NCI-H748 (cell line): ENCODE measurements at regions not wholly inside any gene's neighbourhood (a gene's known extent, or its start where the extent isn't known, plus 50 kb on each side); places are given as distances from the start of the nearest gene placed in this dataset.

Experiments
- DNase-seq: peaks from one replicate; lab custom pipeline; 2025; ENCODE audit not compliant: unreplicated experiment; lab: John Stamatoyannopoulos, UW

- DNase-seq, result no peak
Measured at GRCh38 chr2:60066096-60066839, 487.2 kb downstream of the BCL11A start.

GRCh38 chr2:60064687-60065389 lies 488.6 kb downstream of the BCL11A start:
- no peak for DNase-seq

GRCh38 chr2:60058781-60059180 lies 494.7 kb downstream of the BCL11A start:
- DNase-seq, result no peak

- DNase-seq, result no peak
Measured at GRCh38 chr2:60054571-60055340, 498.7 kb downstream of the BCL11A start.

- DNase-seq, result no peak
Measured at GRCh38 chr2:60053791-60054190, 499.7 kb downstream of the BCL11A start.

GRCh38 chr2:60052601-60053000 lies 500.9 kb downstream of the BCL11A start:
- no peak for DNase-seq

GRCh38 chr2:60051991-60052390 lies 501.5 kb downstream of the BCL11A start:
- no peak for DNase-seq

GRCh38 chr2:60047944-60048525 lies 505.4 kb downstream of the BCL11A start:
- DNase-seq, result no peak

GRCh38 chr2:60047347-60047746 lies 506.1 kb downstream of the BCL11A start:
- no peak for DNase-seq

GRCh38 chr2:60046529-60046928 lies 506.9 kb downstream of the BCL11A start:
- DNase-seq, result no peak

GRCh38 chr2:60045456-60045855 lies 508.0 kb downstream of the BCL11A start:
- no peak for DNase-seq

GRCh38 chr2:60044484-60044883 lies 509.0 kb downstream of the BCL11A start:
- DNase-seq, result no peak

GRCh38 chr2:60042023-60042422 lies 511.4 kb downstream of the BCL11A start:
- DNase-seq, result no peak

GRCh38 chr2:60033325-60033724 lies 520.1 kb downstream of the BCL11A start:
- peak; percentile 13 for DNase-seq

GRCh38 chr2:60029566-60029883 lies 523.9 kb downstream of the BCL11A start:
- no peak for DNase-seq

- peak; percentile 13 for DNase-seq
Measured at GRCh38 chr2:60028849-60029565, 524.4 kb downstream of the BCL11A start.

- DNase-seq, result no peak
Measured at GRCh38 chr2:60025496-60025895, 528.0 kb downstream of the BCL11A start.

- DNase-seq, result no peak
Measured at GRCh38 chr2:60023256-60023985, 530.0 kb downstream of the BCL11A start.

- DNase-seq, result no peak
Measured at GRCh38 chr2:60007671-60008070, 545.8 kb downstream of the BCL11A start.

GRCh38 chr2:60003076-60003475 lies 550.4 kb downstream of the BCL11A start:
- DNase-seq, result no peak
